ENCODE measurements at regions not wholly inside any gene's neighbourhood (a gene's known extent, or its start where the extent isn't known, plus 50 kb on each side); places are given as distances from the start of the nearest gene placed in this dataset.

DNA sequence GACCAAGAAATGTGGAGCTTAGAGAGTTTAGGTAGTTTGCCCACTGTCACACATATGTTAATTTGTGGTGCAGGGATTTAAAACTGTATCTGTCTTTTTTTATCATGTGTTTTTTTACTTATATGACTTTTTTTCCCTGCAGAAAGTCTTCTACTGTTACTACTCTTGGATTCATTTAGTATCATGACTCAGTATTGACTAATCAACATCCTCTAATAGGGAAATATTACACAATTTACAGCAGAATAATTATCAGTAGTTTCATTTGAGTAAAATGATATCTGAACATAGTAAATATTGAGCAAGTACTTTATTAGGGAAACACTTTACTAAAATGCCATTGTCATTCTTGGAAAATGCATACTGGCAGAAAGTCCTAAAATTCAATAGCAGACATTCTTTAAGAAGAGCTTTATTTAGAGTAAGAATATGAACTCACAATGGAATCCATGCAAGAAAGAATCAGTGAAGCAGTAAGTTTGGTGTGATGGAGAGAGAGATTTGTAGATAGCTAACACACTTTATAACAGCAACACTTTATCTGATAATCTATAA lies 425.9 kb upstream of the SLC8A1 start:
- DNase-seq (ENCODE audit: low spot score): no peak
- Mint-ChIP-seq H3K4me3 (ENCODE audit: unreplicated experiment) (no peak overlapping the region), H3K4me1 (ENCODE audit: low read depth) (no peaks in the 10 kb centered on the region), H3K27ac (ENCODE audit: unreplicated experiment) (no peak overlapping the region), H3K36me3 (ENCODE audit: low read depth) (no peaks in the 10 kb centered on the region), H3K9me3 (ENCODE audit: low read depth) (no peaks in the 10 kb centered on the region), H3K27me3 (ENCODE audit: low read depth) (peaks cover 18% of the 10 kb centered on the region)
- TF ChIP-seq, protein P1, sequence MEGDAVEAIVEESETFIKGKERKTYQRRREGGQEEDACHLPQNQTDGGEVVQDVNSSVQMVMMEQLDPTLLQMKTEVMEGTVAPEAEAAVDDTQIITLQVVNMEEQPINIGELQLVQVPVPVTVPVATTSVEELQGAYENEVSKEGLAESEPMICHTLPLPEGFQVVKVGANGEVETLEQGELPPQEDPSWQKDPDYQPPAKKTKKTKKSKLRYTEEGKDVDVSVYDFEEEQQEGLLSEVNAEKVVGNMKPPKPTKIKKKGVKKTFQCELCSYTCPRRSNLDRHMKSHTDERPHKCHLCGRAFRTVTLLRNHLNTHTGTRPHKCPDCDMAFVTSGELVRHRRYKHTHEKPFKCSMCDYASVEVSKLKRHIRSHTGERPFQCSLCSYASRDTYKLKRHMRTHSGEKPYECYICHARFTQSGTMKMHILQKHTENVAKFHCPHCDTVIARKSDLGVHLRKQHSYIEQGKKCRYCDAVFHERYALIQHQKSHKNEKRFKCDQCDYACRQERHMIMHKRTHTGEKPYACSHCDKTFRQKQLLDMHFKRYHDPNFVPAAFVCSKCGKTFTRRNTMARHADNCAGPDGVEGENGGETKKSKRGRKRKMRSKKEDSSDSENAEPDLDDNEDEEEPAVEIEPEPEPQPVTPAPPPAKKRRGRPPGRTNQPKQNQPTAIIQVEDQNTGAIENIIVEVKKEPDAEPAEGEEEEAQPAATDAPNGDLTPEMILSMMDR (IDR thresholded peaks at IDR 0.05): no peak

- TF ChIP-seq, protein P1 (IDR thresholded peaks at IDR 0.05): no peak
- peaks cover 3% of the 10 kb centered on the region for H3K9me3 Mint-ChIP-seq (ENCODE audit: low read depth)
- no peak for DNase-seq (ENCODE audit: low spot score)
- no peak overlapping the region for H3K27ac Mint-ChIP-seq (ENCODE audit: unreplicated experiment)
- no peaks in the 10 kb centered on the region for H3K4me1 Mint-ChIP-seq (ENCODE audit: low read depth)
- H3K4me3 Mint-ChIP-seq (ENCODE audit: unreplicated experiment): no peak overlapping the region
- H3K27me3 Mint-ChIP-seq (ENCODE audit: low read depth): peaks cover 8% of the 10 kb centered on the region
- no peaks in the 10 kb centered on the region for H3K36me3 Mint-ChIP-seq (ENCODE audit: low read depth)
Observed at GRCh38 chr2:40879305-40879704, 427.4 kb upstream of the SLC8A1 start.

- Mint-ChIP-seq H3K9me3 (ENCODE audit: low read depth) (peaks cover 3% of the 10 kb centered on the region), H3K4me3 (ENCODE audit: unreplicated experiment) (no peak overlapping the region), H3K27me3 (ENCODE audit: low read depth) (peaks cover 5% of the 10 kb centered on the region), H3K36me3 (ENCODE audit: low read depth) (no peaks in the 10 kb centered on the region), H3K27ac (ENCODE audit: unreplicated experiment) (no peak overlapping the region), H3K4me1 (ENCODE audit: low read depth) (no peaks in the 10 kb centered on the region)
- TF ChIP-seq, protein P1 (IDR thresholded peaks at IDR 0.05): no peak
- DNase-seq (ENCODE audit: low spot score): no peak
Observed at GRCh38 chr2:40886100-40886499, 434.2 kb upstream of the SLC8A1 start.

GRCh38 chr2:40886655-40887054 lies 434.8 kb upstream of the SLC8A1 start:
- no peaks in the 10 kb centered on the region for H3K4me1 Mint-ChIP-seq (ENCODE audit: low read depth)
- H3K4me3 Mint-ChIP-seq (ENCODE audit: unreplicated experiment): no peak overlapping the region
- TF ChIP-seq, protein P1 (IDR thresholded peaks at IDR 0.05): no peak
- no peak overlapping the region for H3K27ac Mint-ChIP-seq (ENCODE audit: unreplicated experiment)
- peaks cover 6% of the 10 kb centered on the region for H3K27me3 Mint-ChIP-seq (ENCODE audit: low read depth)
- no peaks in the 10 kb centered on the region for H3K36me3 Mint-ChIP-seq (ENCODE audit: low read depth)
- peaks cover 3% of the 10 kb centered on the region for H3K9me3 Mint-ChIP-seq (ENCODE audit: low read depth)
- DNase-seq (ENCODE audit: low spot score): no peak

DNA sequence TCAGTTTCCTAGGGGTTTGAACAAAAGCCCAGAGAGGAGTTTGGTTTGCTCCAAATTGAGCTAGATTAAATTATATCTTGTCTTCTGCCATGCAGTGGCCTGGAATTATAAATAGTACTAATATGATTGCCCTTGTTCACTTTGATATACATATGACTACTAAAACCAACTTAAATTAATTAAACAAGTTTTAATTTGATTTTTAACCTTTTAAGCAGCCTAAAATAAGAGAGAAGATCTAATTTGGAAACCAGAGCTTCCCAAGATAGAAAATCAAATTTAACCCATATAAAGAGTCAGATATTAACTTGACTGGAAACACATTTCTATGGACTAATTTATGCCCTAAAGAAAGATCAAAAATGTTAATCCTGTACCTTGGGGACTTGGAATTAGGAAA lies 444.5 kb upstream of the SLC8A1 start:
- no peaks in the 10 kb centered on the region for H3K9me3 Mint-ChIP-seq (ENCODE audit: low read depth)
- peaks cover 11% of the 10 kb centered on the region for H3K27me3 Mint-ChIP-seq (ENCODE audit: low read depth)
- no peak for DNase-seq (ENCODE audit: low spot score)

More for the DNA sequence above, 444.5 kb upstream of the SLC8A1 start:
- TF ChIP-seq, protein P1 (IDR thresholded peaks at IDR 0.05): no peak
- H3K27ac Mint-ChIP-seq (ENCODE audit: unreplicated experiment): no peak overlapping the region
- no peaks in the 10 kb centered on the region for H3K4me1 Mint-ChIP-seq (ENCODE audit: low read depth)
- no peaks in the 10 kb centered on the region for H3K36me3 Mint-ChIP-seq (ENCODE audit: low read depth)
- no peak overlapping the region for H3K4me3 Mint-ChIP-seq (ENCODE audit: unreplicated experiment)

All from chondrocyte (in vitro differentiated cells).